HEK293T (cell line): ENCODE measurements at regions not wholly inside any gene's neighbourhood (a gene's known extent, or its start where the extent isn't known, plus 50 kb on each side); places are given as distances from the start of the nearest gene placed in this dataset.

Source experiments
- CTCF ChIA-PET: fragments of 350-600 bp; formaldehyde crosslinking; extraction: SDS; loops from one replicate; lab custom pipeline; 2021; ENCODE audit warnings: antibody characterized with exemption, inconsistent platforms; lab: Yijun Ruan, JAX
- POLR2A ChIA-PET: fragments of 350-600 bp; formaldehyde crosslinking; extraction: SDS; loops from one replicate; lab custom pipeline; 2020; ENCODE audit warnings: antibody characterized with exemption, inconsistent platforms; lab: Yijun Ruan, JAX
- DNase-seq: peaks from one replicate; pipeline ENCODE4 v3.0.0; 2012; ENCODE audit warnings: mixed read lengths; ENCODE audit errors: extremely low spot score
- ARNT ChIP-seq: fragments of 450-650 bp; IDR thresholded peaks from 2 replicates; pipeline ENCODE4 v1.6.1; 2017; ENCODE audit warnings: mild to moderate bottlenecking
- BHLHE40 ChIP-seq: fragments of 450-650 bp; IDR thresholded peaks from 2 replicates; pipeline ENCODE4 v1.6.1; 2016; ENCODE audit warnings: mild to moderate bottlenecking, moderate library complexity, borderline replicate concordance
- CTBP1 ChIP-seq: fragments of 450-650 bp; IDR thresholded peaks from 2 replicates; pipeline ENCODE4 v1.6.1; 2016; ENCODE audit warnings: borderline replicate concordance
- ELF4 ChIP-seq: fragments of 450-650 bp; IDR thresholded peaks from 2 replicates; pipeline ENCODE4 v1.6.1; 2017; ENCODE audit warnings: antibody characterized with exemption
- FOXA1 ChIP-seq: fragments of 450-650 bp; IDR thresholded peaks from 2 replicates; pipeline ENCODE4 v1.6.1; 2016; ENCODE audit warnings: mild to moderate bottlenecking
- FOXK2 ChIP-seq: fragments of 450-650 bp; IDR thresholded peaks from 2 replicates; pipeline ENCODE4 v1.6.1; 2016; ENCODE audit warnings: mild to moderate bottlenecking
- FOXM1 ChIP-seq: fragments of 450-650 bp; IDR thresholded peaks from 2 replicates; pipeline ENCODE4 v1.6.1; 2017; ENCODE audit warnings: mild to moderate bottlenecking, borderline replicate concordance
- HDGF ChIP-seq: fragments of 450-650 bp; IDR thresholded peaks from 2 replicates; pipeline ENCODE4 v1.6.1; 2017; ENCODE audit warnings: antibody characterized with exemption, borderline replicate concordance
- L3MBTL2 ChIP-seq: fragments of 450-650 bp; conservative IDR thresholded peaks from 2 replicates; pipeline ENCODE4 v1.6.1; 2016; ENCODE audit warnings: mild to moderate bottlenecking
- LEF1 ChIP-seq: fragments of 450-650 bp; IDR thresholded peaks from 2 replicates; pipeline ENCODE4 v1.6.1; 2017; ENCODE audit warnings: mild to moderate bottlenecking, borderline replicate concordance
- NFRKB ChIP-seq: fragments of 450-650 bp; IDR thresholded peaks from 2 replicates; pipeline ENCODE4 v1.6.1; 2016; ENCODE audit warnings: mild to moderate bottlenecking, moderate library complexity
- PKNOX1 ChIP-seq: fragments of 450-650 bp; IDR thresholded peaks from 2 replicates; pipeline ENCODE4 v1.6.1; 2016
- SP1 ChIP-seq: fragments of 450-650 bp; IDR thresholded peaks from 2 replicates; pipeline ENCODE4 v1.6.1; 2017
- SUZ12 ChIP-seq: fragments of 450-650 bp; IDR thresholded peaks from 2 replicates; pipeline ENCODE4 v1.6.1; 2016; ENCODE audit warnings: mild to moderate bottlenecking
- TARDBP ChIP-seq: fragments of 450-650 bp; IDR thresholded peaks from 2 replicates; pipeline ENCODE4 v1.6.1; 2016
- ZNF384 ChIP-seq: fragments of 450-650 bp; IDR thresholded peaks from 2 replicates; pipeline ENCODE4 v1.6.1; 2016

GRCh38 chr5:29321591-29321990 lies 1871.9 kb upstream of the CDH6 start:
- CTCF ChIA-PET, result no interaction called here
- no peak for DNase-seq
- POLR2A ChIA-PET, result no interaction called here
- TF ChIP-seq PKNOX1, result no peak
- no peak for TF ChIP-seq ZNF384
- TF ChIP-seq NFRKB, result no peak
- TF ChIP-seq ARNT, result no peak
- no peak for TF ChIP-seq HDGF
- no peak for TF ChIP-seq SUZ12
- TF ChIP-seq ELF4, result no peak
- no peak for TF ChIP-seq CTBP1
- no peak for TF ChIP-seq SP1
- no peak for TF ChIP-seq L3MBTL2
- no peak for TF ChIP-seq FOXK2
- TF ChIP-seq BHLHE40, result no peak
- no peak for TF ChIP-seq LEF1
- TF ChIP-seq FOXA1, result no peak
- TF ChIP-seq FOXM1, result no peak

- TF ChIP-seq SP1 (no peak), TARDBP (no peak), FOXA1 (no peak), ELF4 (no peak), LEF1 (no peak), FOXK2 (no peak), L3MBTL2 (no peak), PKNOX1 (no peak), CTBP1 (no peak), FOXM1 (no peak), ARNT (no peak), HDGF (no peak), NFRKB (no peak), BHLHE40 (no peak), ZNF384 (no peak), SUZ12 (no peak)
- CTCF ChIA-PET, result no interaction called here
- POLR2A ChIA-PET, result no interaction called here
- DNase-seq, result no peak
Observed at GRCh38 chr5:29309359-29309758, 1884.1 kb upstream of the CDH6 start.

DNA sequence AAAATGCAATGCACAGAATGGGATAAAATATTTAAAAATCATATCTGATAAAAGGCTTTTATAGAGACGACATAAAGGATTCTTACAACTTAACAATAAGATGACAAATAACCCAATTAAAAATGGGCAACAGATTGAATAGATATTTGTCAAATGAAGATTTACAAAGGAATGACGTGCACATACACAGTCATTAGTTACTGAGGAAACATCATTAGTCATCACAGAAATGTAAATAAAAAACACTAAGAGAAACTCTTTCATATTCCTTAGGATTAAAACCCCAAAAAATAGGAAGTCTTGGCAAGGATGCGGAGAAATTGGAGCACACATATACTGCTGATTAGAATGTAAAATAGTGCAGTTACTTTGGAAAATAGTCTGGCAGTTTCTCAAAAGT lies 1886.0 kb upstream of the CDH6 start:
- TF ChIP-seq LEF1 (no peak), TARDBP (no peak), SUZ12 (no peak), SP1 (no peak), BHLHE40 (no peak), PKNOX1 (no peak), L3MBTL2 (no peak), FOXM1 (no peak), HDGF (no peak), CTBP1 (no peak), FOXK2 (no peak), NFRKB (no peak), ELF4 (no peak), ZNF384 (no peak), ARNT (no peak), FOXA1 (no peak)
- ChIA-PET CTCF (no interaction called here), POLR2A (no interaction called here)
- no peak for DNase-seq

GRCh38 chr5:29304545-29304944 lies 1888.9 kb upstream of the CDH6 start:
- TF ChIP-seq TARDBP, result no peak
- no peak for TF ChIP-seq FOXA1
- TF ChIP-seq ELF4, result no peak
- TF ChIP-seq CTBP1, result no peak
- no peak for TF ChIP-seq FOXM1
- no peak for TF ChIP-seq ZNF384
- CTCF ChIA-PET, result no interaction called here
- no peak for DNase-seq
- POLR2A ChIA-PET, result no interaction called here

GRCh38 chr5:29296548-29296947 lies 1896.9 kb upstream of the CDH6 start:
- POLR2A ChIA-PET, result no interaction called here
- no peak for DNase-seq
- no peak for TF ChIP-seq LEF1
- CTCF ChIA-PET, result no interaction called here

DNA sequence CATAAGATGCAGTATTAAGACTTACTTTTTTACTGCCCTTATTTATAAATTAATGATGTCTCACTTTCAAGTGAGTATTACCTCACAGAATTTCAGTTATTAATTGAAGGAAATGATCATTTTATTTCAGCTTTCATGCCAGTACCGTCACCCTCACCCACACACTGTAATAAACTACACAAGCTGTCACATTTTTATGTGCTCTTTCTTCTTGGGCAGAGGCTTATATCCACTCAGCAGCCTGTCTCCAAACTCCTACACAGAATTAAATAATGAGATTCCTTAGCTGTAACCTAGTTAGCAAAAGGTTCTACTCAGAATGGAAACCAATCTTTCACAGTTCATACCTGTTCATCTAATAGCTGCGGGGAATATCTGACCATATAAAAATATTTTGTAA lies 1915.8 kb upstream of the CDH6 start:
- no peak for DNase-seq
- CTCF ChIA-PET, result no interaction called here
- POLR2A ChIA-PET, result no interaction called here
- TF ChIP-seq HDGF (no peak), LEF1 (no peak), CTBP1 (no peak), SP1 (no peak), ARNT (no peak), ELF4 (no peak), ZNF384 (no peak), BHLHE40 (no peak), L3MBTL2 (no peak), FOXK2 (no peak), FOXM1 (no peak), TARDBP (no peak)
